ENCODE measurements at regions not wholly inside any gene's neighbourhood (a gene's known extent, or its start where the extent isn't known, plus 50 kb on each side); places are given as distances from the start of the nearest gene placed in this dataset.

DNA sequence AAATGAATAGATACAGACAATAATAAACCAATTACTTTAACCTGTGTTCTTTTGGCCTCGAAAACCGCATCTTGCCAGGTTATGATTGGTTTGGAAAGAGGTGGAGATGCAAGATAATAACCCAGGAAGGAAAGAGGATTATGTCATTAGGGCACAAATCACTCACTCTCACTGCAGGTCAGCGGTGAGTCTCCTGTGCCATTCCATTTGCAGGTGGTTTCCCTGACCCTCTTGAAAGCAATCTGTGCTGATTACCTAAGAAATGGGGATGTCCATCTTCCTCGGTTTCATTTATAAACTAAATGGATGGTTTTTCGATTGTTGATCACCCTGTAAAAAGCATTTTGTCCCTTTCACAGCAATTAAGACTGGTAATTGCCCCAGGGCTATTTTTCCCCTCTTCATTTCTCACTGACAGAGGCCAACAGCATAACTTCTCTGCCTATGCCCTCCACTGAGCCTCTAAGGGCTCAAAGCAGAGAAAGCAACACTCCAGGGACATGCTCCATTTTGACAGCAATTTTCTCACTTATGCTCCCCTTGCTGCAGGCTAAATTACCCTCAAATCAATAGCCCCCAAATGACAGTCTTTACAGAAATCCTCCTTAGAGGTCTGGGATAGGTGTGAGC is 257.5 kb downstream of the IPMK start:
- TF ChIP-seq TSHZ2 (CRISPR knock-in tag; IDR thresholded peaks at IDR 0.05) (no peak), ZFP30 (CRISPR knock-in tag; IDR thresholded peaks at IDR 0.05) (no peak), GLIS3 (CRISPR knock-in tag; IDR thresholded peaks at IDR 0.05) (no peak), ZNF70 (CRISPR knock-in tag; IDR thresholded peaks at IDR 0.05) (no peak), TCF4 (CRISPR knock-in tag; IDR thresholded peaks at IDR 0.05; ENCODE audit: borderline replicate concordance) (no peak), CSDC2 (CRISPR knock-in tag; IDR thresholded peaks at IDR 0.05) (no peak), TOX (CRISPR knock-in tag; IDR thresholded peaks at IDR 0.05; ENCODE audit: borderline replicate concordance) (no peak), BACH2 (CRISPR knock-in tag; IDR thresholded peaks at IDR 0.05; ENCODE audit: borderline replicate concordance) (no peak)
- TF ChIP-seq, protein P1, sequence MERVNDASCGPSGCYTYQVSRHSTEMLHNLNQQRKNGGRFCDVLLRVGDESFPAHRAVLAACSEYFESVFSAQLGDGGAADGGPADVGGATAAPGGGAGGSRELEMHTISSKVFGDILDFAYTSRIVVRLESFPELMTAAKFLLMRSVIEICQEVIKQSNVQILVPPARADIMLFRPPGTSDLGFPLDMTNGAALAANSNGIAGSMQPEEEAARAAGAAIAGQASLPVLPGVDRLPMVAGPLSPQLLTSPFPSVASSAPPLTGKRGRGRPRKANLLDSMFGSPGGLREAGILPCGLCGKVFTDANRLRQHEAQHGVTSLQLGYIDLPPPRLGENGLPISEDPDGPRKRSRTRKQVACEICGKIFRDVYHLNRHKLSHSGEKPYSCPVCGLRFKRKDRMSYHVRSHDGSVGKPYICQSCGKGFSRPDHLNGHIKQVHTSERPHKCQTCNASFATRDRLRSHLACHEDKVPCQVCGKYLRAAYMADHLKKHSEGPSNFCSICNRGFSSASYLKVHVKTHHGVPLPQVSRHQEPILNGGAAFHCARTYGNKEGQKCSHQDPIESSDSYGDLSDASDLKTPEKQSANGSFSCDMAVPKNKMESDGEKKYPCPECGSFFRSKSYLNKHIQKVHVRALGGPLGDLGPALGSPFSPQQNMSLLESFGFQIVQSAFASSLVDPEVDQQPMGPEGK (CRISPR knock-in tag; IDR thresholded peaks at IDR 0.05; ENCODE audit: borderline replicate concordance): no peak
